Breast epithelium (tissue), 3 donors: ENCODE measurements at regions not wholly inside any gene's neighbourhood (a gene's known extent, or its start where the extent isn't known, plus 50 kb on each side); places are given as distances from the start of the nearest gene placed in this dataset.

Experiments
- CTCF ChIP-seq, 3 donors: fragments of 450-650 bp; IDR thresholded peaks; one replicate each; pipeline ENCODE4 v1.5.1; 2016 to 2017; ENCODE audit warnings: antibody characterized with exemption in 3 of 3, mild to moderate bottlenecking in 3 of 3, moderate library complexity in 3 of 3
- POLR2AphosphoS5 ChIP-seq, 3 donors: sonication (generic); formaldehyde crosslinking; IDR thresholded peaks; one replicate each; pipeline ENCODE4 v1.6.1; 2017; ENCODE audit warnings: antibody characterized with exemption in 3 of 3

GRCh38 chr6:126153661-126154060 lies 167.3 kb downstream of the TRMT11 start:
- TF ChIP-seq CTCF (IDR thresholded peaks at IDR 0.05) (no peak), POLR2AphosphoS5 (IDR thresholded peaks at IDR 0.05) (no peak)
